ENCODE measurements at regions not wholly inside any gene's neighbourhood (a gene's known extent, or its start where the extent isn't known, plus 50 kb on each side); places are given as distances from the start of the nearest gene placed in this dataset.

GRCh38 chr6:91730710-91731109 is 1143.8 kb upstream of the MAP3K7 start:
- Histone ChIP-seq H3K27ac (ENCODE audit: low read depth, low read length, poor library complexity, severe bottlenecking) (no peak overlapping the region), H3K27me3 (replicated peaks; ENCODE audit: insufficient read depth, low read depth, low read length, poor library complexity) (no peaks in the 10 kb centered on the region), H3K9me3 (ENCODE audit: low read depth, low read length, poor library complexity, severe bottlenecking) (no peaks in the 10 kb centered on the region), H3K4me3 (ENCODE audit: low read depth, low read length, poor library complexity, severe bottlenecking) (no peak overlapping the region), H3K36me3 (ENCODE audit: insufficient read depth, low read length, poor library complexity, severe bottlenecking) (no peaks in the 10 kb centered on the region), H3K4me1 (ENCODE audit: insufficient read depth, low read length, poor library complexity, severe bottlenecking) (no peaks in the 10 kb centered on the region)
- no peak for DNase-seq (ENCODE audit: low spot score)
- ChIA-PET CTCF (no interaction called here), POLR2A (ENCODE audit: low non-redundant PET) (no interaction called here)
- TF ChIP-seq, protein P1, sequence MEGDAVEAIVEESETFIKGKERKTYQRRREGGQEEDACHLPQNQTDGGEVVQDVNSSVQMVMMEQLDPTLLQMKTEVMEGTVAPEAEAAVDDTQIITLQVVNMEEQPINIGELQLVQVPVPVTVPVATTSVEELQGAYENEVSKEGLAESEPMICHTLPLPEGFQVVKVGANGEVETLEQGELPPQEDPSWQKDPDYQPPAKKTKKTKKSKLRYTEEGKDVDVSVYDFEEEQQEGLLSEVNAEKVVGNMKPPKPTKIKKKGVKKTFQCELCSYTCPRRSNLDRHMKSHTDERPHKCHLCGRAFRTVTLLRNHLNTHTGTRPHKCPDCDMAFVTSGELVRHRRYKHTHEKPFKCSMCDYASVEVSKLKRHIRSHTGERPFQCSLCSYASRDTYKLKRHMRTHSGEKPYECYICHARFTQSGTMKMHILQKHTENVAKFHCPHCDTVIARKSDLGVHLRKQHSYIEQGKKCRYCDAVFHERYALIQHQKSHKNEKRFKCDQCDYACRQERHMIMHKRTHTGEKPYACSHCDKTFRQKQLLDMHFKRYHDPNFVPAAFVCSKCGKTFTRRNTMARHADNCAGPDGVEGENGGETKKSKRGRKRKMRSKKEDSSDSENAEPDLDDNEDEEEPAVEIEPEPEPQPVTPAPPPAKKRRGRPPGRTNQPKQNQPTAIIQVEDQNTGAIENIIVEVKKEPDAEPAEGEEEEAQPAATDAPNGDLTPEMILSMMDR (conservative IDR thresholded peaks at IDR 0.05; ENCODE audit: low read depth, low read length), result no peak
- no peak for TF ChIP-seq EZH2 (IDR thresholded peaks at IDR 0.05; ENCODE audit: borderline replicate concordance, low read depth, low read length, poor library complexity, severe bottlenecking)
- intact Hi-C loops (cut with micrococcal nuclease; ENCODE audit: unreplicated experiment), result no loop called here
- BruUV-seq (replicated peaks), result no TSS peak

DNA sequence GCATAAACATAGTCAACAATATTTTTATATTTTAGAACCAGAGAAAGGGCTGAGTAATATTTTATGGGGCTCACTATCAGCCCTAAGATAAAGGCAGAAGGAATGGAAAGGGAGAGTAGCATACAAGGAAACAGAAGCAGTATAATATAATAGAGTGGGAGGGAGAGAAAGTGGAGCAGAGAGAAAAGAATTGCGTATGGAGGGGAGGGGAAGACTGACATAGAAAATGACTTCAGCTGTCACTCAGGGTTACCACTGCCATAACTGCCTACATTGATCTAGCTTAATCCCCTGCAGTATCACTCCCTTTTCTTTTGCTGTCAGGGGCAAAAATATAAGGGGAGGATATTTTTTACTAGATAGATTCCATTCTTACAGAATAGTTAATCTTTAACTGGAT is 1133.5 kb upstream of the MAP3K7 start:
- Histone ChIP-seq H3K27me3 (replicated peaks; ENCODE audit: insufficient read depth, low read depth, low read length, poor library complexity) (no peaks in the 10 kb centered on the region), H3K9me3 (ENCODE audit: low read depth, low read length, poor library complexity, severe bottlenecking) (no peaks in the 10 kb centered on the region), H3K36me3 (ENCODE audit: insufficient read depth, low read length, poor library complexity, severe bottlenecking) (no peaks in the 10 kb centered on the region), H3K4me1 (ENCODE audit: insufficient read depth, low read length, poor library complexity, severe bottlenecking) (peaks cover 5% of the 10 kb centered on the region), H3K27ac (ENCODE audit: low read depth, low read length, poor library complexity, severe bottlenecking) (no peak overlapping the region), H3K4me3 (ENCODE audit: low read depth, low read length, poor library complexity, severe bottlenecking) (no peak overlapping the region)
- intact Hi-C loops (cut with micrococcal nuclease; ENCODE audit: unreplicated experiment), result no loop called here
- ChIA-PET POLR2A (ENCODE audit: low non-redundant PET) (no interaction called here), CTCF (no interaction called here)
- TF ChIP-seq EZH2 (IDR thresholded peaks at IDR 0.05; ENCODE audit: borderline replicate concordance, low read depth, low read length, poor library complexity, severe bottlenecking), result no peak
- TF ChIP-seq, protein P1 (conservative IDR thresholded peaks at IDR 0.05; ENCODE audit: low read depth, low read length), result no peak
- DNase-seq (ENCODE audit: low spot score), result no peak
- BruUV-seq (replicated peaks), result no TSS peak

DNA sequence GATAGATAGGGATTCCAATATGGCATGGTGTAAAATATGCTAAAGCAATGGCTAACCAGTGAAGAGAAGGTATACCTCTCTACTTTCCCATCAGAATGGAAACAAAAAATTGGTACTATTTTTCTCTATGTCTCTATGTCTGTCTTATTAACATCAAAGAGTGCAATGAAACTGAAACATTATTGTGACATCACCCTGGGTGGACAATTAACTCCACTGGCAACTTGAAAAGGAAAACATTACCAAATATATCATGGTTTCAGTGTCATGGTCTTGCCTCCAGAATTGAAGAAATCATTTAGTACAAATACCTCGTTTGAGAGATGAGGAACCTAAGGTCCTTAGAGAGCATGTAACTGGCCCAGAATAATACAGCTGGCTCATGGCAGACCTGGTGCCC is 1132.5 kb upstream of the MAP3K7 start:
- H3K36me3 ChIP-seq (ENCODE audit: insufficient read depth, low read length, poor library complexity, severe bottlenecking), result no peaks in the 10 kb centered on the region
- no peaks in the 10 kb centered on the region for H3K9me3 ChIP-seq (ENCODE audit: low read depth, low read length, poor library complexity, severe bottlenecking)
- no TSS peak for BruUV-seq (replicated peaks)
- intact Hi-C loops (cut with micrococcal nuclease; ENCODE audit: unreplicated experiment), result no loop called here
- POLR2A ChIA-PET (ENCODE audit: low non-redundant PET), result no interaction called here
- H3K27me3 ChIP-seq (replicated peaks; ENCODE audit: insufficient read depth, low read depth, low read length, poor library complexity), result no peaks in the 10 kb centered on the region
- peaks cover 5% of the 10 kb centered on the region for H3K4me1 ChIP-seq (ENCODE audit: insufficient read depth, low read length, poor library complexity, severe bottlenecking)
- CTCF ChIA-PET, result no interaction called here
- DNase-seq (ENCODE audit: low spot score), result no peak
- no peak overlapping the region for H3K27ac ChIP-seq (ENCODE audit: low read depth, low read length, poor library complexity, severe bottlenecking)
- TF ChIP-seq, protein P1 (conservative IDR thresholded peaks at IDR 0.05; ENCODE audit: low read depth, low read length), result no peak
- TF ChIP-seq EZH2 (IDR thresholded peaks at IDR 0.05; ENCODE audit: borderline replicate concordance, low read depth, low read length, poor library complexity, severe bottlenecking), result no peak
- H3K4me3 ChIP-seq (ENCODE audit: low read depth, low read length, poor library complexity, severe bottlenecking), result no peak overlapping the region

Measured in A673 (cell line).